ENCODE measurements at regions not wholly inside any gene's neighbourhood (a gene's known extent, or its start where the extent isn't known, plus 50 kb on each side); places are given as distances from the start of the nearest gene placed in this dataset.

DNA sequence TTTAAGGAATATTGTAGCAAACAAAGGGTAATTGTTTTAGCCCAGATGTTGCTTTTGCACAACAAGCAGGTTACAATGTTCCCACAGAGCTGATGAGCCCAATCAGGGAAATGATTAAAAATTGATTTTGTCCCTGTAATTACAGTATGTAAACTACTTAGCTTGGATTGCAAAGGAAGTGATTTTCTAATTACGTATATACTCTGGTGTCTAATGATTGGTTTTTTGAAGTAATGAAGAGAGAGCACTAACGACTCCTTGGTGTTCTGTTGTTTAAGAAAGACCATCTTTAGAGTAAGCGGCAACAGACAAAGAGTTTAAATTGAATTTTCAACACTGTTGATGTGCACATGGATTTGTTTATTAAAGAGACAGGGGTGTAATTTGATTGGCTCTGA is 95.3 kb upstream of the ZNF536 start:
- no TSS peak for BruUV-seq (replicated peaks)
- POLR2A ChIA-PET (ENCODE audit: low non-redundant PET), result no interaction called here

GRCh38 chr19:30277941-30278881 is 94.0 kb upstream of the ZNF536 start:
- H3K27me3 ChIP-seq (replicated peaks; ENCODE audit: insufficient read depth, low read depth, low read length, poor library complexity), result no peaks in the 10 kb centered on the region
- H3K9me3 ChIP-seq (ENCODE audit: low read depth, low read length, poor library complexity, severe bottlenecking), result no peaks in the 10 kb centered on the region
- ChIA-PET POLR2A (ENCODE audit: low non-redundant PET) (no interaction called here), CTCF (no interaction called here)
- intact Hi-C loops (cut with micrococcal nuclease; ENCODE audit: unreplicated experiment), result no loop called here
- BruUV-seq (replicated peaks), result no TSS peak
- H3K27ac ChIP-seq (ENCODE audit: low read depth, low read length, poor library complexity, severe bottlenecking), result no peak overlapping the region
- DNase-seq (ENCODE audit: low spot score), result no peak
- H3K36me3 ChIP-seq (ENCODE audit: insufficient read depth, low read length, poor library complexity, severe bottlenecking), result no peaks in the 10 kb centered on the region
- H3K4me3 ChIP-seq (ENCODE audit: low read depth, low read length, poor library complexity, severe bottlenecking), result no peak overlapping the region
- no peaks in the 10 kb centered on the region for H3K4me1 ChIP-seq (ENCODE audit: insufficient read depth, low read length, poor library complexity, severe bottlenecking)
- TF ChIP-seq, protein P1, sequence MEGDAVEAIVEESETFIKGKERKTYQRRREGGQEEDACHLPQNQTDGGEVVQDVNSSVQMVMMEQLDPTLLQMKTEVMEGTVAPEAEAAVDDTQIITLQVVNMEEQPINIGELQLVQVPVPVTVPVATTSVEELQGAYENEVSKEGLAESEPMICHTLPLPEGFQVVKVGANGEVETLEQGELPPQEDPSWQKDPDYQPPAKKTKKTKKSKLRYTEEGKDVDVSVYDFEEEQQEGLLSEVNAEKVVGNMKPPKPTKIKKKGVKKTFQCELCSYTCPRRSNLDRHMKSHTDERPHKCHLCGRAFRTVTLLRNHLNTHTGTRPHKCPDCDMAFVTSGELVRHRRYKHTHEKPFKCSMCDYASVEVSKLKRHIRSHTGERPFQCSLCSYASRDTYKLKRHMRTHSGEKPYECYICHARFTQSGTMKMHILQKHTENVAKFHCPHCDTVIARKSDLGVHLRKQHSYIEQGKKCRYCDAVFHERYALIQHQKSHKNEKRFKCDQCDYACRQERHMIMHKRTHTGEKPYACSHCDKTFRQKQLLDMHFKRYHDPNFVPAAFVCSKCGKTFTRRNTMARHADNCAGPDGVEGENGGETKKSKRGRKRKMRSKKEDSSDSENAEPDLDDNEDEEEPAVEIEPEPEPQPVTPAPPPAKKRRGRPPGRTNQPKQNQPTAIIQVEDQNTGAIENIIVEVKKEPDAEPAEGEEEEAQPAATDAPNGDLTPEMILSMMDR (conservative IDR thresholded peaks at IDR 0.05; ENCODE audit: low read depth, low read length), result no peak
- no peak for TF ChIP-seq EZH2 (IDR thresholded peaks at IDR 0.05; ENCODE audit: borderline replicate concordance, low read depth, low read length, poor library complexity, severe bottlenecking)

More for the DNA sequence above, 95.3 kb upstream of the ZNF536 start:
- intact Hi-C loops (cut with micrococcal nuclease; ENCODE audit: unreplicated experiment), result no loop called here
- Histone ChIP-seq H3K9me3 (ENCODE audit: low read depth, low read length, poor library complexity, severe bottlenecking) (no peaks in the 10 kb centered on the region), H3K4me3 (ENCODE audit: low read depth, low read length, poor library complexity, severe bottlenecking) (no peak overlapping the region), H3K4me1 (ENCODE audit: insufficient read depth, low read length, poor library complexity, severe bottlenecking) (no peaks in the 10 kb centered on the region), H3K36me3 (ENCODE audit: insufficient read depth, low read length, poor library complexity, severe bottlenecking) (no peaks in the 10 kb centered on the region), H3K27me3 (replicated peaks; ENCODE audit: insufficient read depth, low read depth, low read length, poor library complexity) (no peaks in the 10 kb centered on the region), H3K27ac (ENCODE audit: low read depth, low read length, poor library complexity, severe bottlenecking) (no peak overlapping the region)
- CTCF ChIA-PET, result interaction anchor here (0.6 kb wide), 1 partner anchor 419 kb away, joined by 5 read pairs; no protein-coding TSS in a partner anchor
- TF ChIP-seq EZH2 (IDR thresholded peaks at IDR 0.05; ENCODE audit: borderline replicate concordance, low read depth, low read length, poor library complexity, severe bottlenecking), result no peak
- TF ChIP-seq, protein P1 (conservative IDR thresholded peaks at IDR 0.05; ENCODE audit: low read depth, low read length), result no peak
- no peak for DNase-seq (ENCODE audit: low spot score)

- BruUV-seq (replicated peaks), result no TSS peak
- CTCF ChIA-PET, result no interaction called here
- Histone ChIP-seq H3K27ac (ENCODE audit: low read depth, low read length, poor library complexity, severe bottlenecking) (no peak overlapping the region), H3K4me3 (ENCODE audit: low read depth, low read length, poor library complexity, severe bottlenecking) (no peak overlapping the region), H3K27me3 (replicated peaks; ENCODE audit: insufficient read depth, low read depth, low read length, poor library complexity) (no peaks in the 10 kb centered on the region), H3K36me3 (ENCODE audit: insufficient read depth, low read length, poor library complexity, severe bottlenecking) (no peaks in the 10 kb centered on the region), H3K4me1 (ENCODE audit: insufficient read depth, low read length, poor library complexity, severe bottlenecking) (no peaks in the 10 kb centered on the region), H3K9me3 (ENCODE audit: low read depth, low read length, poor library complexity, severe bottlenecking) (no peaks in the 10 kb centered on the region)
- intact Hi-C loops (cut with micrococcal nuclease; ENCODE audit: unreplicated experiment), result no loop called here
- TF ChIP-seq, protein P1 (conservative IDR thresholded peaks at IDR 0.05; ENCODE audit: low read depth, low read length), result no peak
- no peak for TF ChIP-seq EZH2 (IDR thresholded peaks at IDR 0.05; ENCODE audit: borderline replicate concordance, low read depth, low read length, poor library complexity, severe bottlenecking)
- POLR2A ChIA-PET (ENCODE audit: low non-redundant PET), result no interaction called here
- DNase-seq (ENCODE audit: low spot score), result no peak
Measured at GRCh38 chr19:30278882-30279254, 93.3 kb upstream of the ZNF536 start.
